GM19238 (cell line): ENCODE measurements at regions not wholly inside any gene's neighbourhood (a gene's known extent, or its start where the extent isn't known, plus 50 kb on each side); places are given as distances from the start of the nearest gene placed in this dataset.

Source experiments
- DNase-seq: peaks from one replicate; pipeline ENCODE4 v3.0.0; 2011; ENCODE audit warnings: low spot score; ENCODE audit not compliant: insufficient read length

DNA sequence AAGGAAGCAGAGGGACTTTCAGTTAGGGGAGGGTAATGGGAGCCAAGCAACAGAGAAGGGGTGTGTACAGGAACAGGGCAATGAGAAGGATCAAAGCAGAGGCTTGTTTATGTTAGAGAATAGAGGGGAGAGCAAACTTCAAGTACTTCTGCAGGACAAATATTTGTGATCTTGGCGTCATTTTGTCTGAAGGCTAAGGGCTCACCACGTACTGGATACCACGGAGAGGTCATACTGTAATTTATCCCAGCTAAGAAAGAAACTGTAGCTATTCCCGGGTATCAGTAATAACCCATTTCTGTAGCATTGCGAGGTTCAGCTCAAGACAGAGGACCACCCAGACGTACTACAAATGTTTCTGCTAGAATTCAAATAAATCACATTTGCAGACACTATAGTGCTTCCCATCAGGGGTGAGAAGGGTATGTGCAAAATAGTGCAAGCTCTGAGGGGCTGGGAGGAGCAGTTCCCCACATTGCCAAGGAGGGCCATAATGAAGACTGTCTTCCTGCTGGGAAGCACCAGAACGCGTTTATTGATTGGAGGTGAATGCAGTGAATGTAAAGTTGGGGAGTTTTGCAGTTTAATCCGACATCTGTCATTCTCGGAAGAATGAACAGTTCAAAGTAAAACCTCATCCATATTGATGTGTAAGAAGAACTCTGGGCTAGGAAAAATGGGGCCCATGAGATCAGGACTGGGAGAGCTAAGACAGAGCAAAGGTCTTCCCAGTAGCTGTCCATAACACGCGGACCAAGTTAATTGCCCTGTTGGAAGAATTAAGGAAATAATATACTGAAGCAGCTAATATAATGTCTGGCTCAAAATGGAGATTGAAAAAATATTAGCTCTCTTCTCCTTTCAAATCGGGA, 136.9 kb downstream of the RWDD3 start:
- DNase-seq: no peak

DNA sequence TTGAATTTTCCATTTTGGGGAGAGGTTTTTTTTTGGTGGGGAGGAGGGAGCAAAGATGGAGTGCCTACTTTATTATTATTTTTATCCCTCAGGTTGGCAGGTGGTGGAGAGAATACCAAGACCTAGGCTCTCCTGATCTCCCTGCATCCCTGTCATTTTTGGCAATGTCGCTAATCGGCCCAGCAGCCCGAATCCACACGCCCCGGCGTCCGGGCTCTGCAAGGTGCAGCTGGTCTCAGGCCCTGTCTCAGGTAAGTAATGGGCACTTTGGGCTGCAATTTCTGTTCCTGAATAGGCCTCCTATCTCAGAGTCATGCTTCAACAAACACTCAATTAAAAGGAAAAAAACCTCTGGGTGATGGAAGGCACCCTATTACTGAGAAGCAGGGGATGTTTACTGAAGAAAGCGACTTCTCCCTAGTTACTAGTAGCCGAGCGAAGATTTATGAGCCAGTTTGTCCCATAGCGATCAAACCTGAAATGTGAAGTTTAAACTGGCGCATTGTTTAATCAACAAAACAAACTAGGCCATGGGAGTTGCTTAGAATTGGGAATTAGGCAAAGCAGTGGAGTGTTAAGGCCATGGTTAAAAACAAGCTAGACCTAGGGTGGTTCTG, 137.8 kb downstream of the RWDD3 start:
- DNase-seq: no peak

DNA sequence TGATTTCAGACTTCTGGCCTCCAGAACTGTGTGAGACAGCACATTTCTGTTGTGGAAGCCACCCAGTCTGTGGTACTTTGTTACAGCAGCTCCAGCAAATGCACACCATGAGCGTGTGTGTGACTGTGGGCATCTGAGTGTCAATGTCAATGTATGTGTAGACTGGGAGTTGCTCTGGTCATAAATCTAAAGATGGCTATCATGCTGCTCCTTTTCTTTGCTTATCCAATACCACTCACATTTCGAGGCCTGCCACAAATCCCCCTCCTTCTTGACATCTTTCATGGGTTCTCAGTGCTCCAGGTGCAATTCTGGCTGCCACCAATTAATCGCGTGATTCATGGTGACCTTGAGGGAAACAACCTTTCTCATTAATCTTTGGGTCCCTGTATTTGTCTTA, 141.2 kb downstream of the RWDD3 start:
- DNase-seq: no peak

DNA sequence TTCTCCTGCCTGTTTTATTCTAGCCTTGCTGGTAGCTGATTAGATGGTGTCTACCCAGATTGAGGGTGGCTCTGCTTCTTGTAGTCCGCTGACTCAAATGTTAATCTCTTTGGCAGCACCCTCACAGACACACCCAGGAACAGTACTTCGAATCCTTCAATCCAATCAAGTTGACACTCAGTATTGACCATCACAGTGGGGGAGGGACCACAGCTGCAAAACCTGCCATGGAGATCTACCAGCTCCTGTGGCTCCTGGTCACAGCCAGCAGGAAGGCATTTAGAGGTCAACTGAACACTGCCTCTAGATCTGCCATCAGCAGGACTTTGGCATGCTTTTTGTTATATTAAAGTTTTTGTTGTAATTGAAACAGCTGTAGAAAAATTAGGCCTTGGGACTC, 146.9 kb downstream of the RWDD3 start:
- DNase-seq: no peak

GRCh38 chr1:95382000-95382786, 148.2 kb downstream of the RWDD3 start:
- no peak for DNase-seq

DNA sequence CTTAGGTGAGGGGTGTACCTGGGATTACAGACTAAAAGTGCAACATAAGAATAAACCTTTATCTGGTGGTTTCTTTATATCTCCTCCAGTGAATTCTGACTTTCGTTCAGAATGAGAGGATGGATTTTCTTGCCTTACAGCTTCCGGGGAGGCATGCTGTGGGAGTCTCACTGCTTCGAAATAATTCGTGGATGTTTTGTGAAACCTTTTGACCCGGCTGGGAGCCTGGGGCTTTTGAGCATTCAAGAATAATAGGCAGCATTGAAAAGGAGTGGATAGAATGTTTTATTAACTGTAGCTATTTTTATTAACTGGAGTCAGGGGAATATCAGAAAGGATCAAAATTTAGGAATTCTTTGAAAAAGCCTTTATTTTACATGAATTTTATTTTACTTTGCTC, 149.1 kb downstream of the RWDD3 start:
- DNase-seq: no peak

DNA sequence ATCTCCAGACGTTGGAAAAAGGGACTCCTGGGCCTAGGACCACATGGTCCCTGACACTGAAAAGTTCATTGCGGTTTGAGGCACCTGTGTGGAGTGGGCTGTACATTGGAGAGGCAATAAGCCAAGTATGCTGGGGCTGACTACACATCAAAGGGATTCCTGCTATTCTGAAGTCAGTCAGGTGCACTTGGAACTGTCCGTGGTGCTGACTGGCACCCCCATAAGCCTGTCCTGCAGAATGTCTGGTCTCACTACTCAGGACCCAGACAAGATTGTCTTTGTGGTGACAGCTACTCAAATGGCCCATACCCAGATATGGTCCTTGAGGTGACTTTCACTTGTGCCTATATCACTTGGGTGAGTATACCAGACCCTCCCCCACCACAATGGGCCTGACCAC, 150.6 kb downstream of the RWDD3 start:
- DNase-seq: no peak

DNA sequence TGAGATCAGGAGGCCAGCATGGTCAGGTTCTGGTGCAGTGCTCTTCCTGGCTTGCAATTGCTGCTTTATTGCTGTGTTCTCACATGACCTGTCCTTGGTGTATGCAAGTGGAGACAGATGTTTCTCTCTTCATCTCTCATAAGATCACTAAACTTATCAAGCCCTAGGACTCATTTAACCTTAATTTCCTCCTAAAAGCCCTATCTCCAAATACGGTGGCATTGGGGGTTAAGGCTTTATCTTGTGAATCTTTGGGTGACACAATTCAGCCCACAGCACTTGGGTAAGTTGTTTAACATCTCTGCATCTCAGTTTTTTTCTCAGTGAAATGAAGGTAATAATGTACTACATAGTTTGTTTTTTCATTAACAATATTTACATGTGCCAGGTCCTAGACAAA, 152.4 kb downstream of the RWDD3 start:
- no peak for DNase-seq

DNA sequence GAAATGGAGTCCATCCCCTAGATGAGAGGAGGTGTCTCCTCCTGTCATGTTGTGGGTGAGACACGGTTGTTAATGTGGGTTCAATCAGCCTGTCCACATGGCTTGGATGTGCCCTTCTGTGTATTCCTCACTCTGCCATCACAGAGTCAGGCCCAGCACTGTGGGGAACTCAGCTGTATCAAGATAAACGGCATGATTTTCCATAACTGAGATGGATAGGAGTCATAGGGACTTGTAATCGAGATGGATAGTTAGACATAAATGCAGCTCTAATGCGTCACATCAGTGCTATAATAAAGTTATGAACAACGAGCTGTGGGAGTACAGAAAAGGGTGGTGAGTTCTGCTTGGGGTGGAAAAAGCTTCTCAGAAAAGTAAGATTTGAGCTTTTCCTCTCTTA, 152.9 kb downstream of the RWDD3 start:
- no peak for DNase-seq

GRCh38 chr1:95388031-95388430, 154.0 kb downstream of the RWDD3 start:
- DNase-seq: no peak

GRCh38 chr1:95393434-95393833, 159.4 kb downstream of the RWDD3 start:
- no peak for DNase-seq

DNA sequence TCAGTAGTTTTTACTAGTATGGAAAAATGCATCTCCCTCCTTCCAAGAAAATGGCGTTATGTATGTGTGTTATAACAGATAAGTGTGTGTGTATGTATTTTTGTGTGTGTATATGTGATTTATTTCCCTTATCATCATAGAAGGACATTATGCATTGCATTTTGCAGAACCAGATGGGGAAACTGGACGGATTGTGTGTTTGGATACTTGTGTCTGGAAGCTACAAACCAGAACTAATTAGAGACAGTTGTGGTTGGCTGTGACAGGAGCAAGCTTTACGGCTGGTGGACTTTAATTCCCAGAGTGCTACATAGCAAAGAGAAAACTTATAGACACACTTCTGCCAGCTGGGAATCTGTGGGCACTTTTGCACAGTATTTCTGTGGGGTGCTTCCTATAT, 162.5 kb downstream of the RWDD3 start:
- DNase-seq: no peak

DNA sequence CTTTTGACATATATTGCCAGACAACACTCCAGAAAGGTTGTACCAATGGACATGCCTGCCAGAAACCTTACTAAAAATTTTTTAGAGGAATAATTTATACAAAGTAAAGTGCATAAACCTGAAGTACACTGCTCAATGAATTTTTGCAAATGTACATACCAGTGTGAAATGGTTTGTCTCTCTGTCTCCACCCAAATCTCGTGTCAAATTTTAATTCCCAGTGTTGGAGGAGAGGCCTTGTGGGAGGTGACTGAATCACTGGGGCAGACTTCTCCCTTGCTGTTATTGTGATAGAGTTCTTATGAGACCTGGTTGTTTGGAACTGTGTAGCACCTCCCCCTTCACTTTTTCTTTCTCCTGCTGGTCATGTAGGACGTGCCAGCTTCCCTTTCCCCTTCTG, 168.8 kb downstream of the RWDD3 start:
- no peak for DNase-seq

GRCh38 chr1:95406279-95406678, 172.3 kb downstream of the RWDD3 start:
- DNase-seq: no peak

GRCh38 chr1:95407131-95407885, 173.3 kb downstream of the RWDD3 start:
- DNase-seq: no peak

- DNase-seq: no peak
These were observed 173.9 kb downstream of the RWDD3 start for GRCh38 chr1:95407886-95408291.

DNA sequence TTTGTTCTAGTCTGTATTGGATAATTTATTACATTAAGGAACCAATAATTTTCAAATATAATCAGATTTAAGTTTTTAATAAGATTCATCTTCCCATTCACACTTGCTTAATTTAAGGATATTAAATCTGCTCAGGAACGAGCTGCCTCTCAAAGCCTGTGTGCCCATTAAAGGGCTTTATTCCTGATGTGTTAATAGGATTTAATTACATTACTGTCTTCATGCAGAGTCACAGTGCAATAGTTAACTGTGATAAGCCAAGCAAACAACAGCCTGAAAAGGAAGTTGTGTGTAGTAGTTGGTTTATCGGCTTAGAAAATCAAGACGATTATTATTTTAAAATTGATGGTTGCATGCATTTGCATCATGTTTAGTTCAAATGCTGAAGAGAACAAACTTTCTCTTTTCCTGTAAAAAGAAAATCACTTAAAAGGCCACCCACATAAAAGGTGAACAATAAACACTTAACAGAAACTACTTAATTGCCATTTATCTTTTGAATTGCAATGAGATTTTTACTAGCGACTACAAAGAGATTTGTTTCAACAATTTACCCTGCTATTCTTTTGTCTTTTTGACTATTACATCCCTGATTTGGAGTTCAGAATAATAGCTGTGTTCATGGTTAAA, 174.6 kb downstream of the RWDD3 start:
- DNase-seq: no peak

- no peak for DNase-seq
These were observed 175.3 kb downstream of the RWDD3 start for GRCh38 chr1:95409276-95409675.

DNA sequence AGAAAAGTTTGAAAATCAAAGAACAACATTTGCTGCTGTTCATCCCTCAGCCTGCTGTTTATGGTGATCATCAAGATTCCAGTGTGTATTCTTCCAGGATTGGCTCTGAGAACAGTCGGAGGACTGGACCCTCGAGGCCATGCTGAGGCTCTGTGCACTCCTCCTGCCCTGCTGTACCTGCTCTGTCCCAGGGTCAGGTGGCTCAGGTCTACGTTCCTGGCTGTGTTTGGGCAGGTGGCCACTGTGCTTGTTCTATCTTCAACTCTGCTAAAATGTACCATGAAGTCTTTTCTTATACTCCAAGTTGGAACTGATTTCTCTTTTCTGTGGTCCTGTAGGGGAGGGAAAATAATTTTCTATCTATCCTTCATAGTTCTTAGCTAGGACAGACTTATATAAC, 175.9 kb downstream of the RWDD3 start:
- DNase-seq: no peak

DNA sequence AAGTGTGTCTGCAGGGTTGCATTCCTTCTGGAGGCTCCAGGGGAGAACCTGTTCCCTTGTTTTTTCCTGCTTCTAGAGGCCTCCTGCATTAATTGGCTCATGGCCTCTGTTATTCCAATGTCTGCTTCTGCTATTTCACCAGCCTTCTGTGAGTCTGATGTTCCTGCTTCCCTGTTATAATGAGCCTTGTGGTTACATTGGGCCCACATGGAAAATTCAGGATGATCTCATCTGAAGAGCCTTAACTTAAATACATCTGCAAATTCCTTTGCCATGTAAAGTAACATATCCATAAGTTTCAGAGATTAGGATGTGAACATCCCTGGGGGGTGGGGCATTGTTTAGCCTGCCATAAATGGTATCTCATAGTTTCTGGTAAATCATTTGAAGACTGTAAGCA, 181.1 kb downstream of the RWDD3 start:
- DNase-seq: no peak

DNA sequence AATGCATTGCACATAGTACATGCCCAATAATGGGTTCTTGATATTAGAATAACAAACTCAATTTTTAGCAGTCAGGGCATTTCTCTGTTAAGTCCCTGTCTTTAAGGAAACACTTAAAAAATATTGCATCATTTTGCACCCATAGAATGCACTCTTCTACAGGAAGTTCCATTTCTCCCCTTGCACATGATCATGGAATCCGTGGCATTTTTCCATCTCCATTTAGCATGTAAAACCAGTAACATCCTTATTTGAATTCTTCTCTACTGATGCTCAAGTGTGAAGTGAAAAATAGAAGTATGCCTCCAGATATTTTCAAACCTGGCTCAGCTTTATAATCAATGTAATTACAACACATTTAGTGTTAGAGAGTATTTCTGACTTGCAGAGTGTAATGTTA, 192.8 kb downstream of the RWDD3 start:
- no peak for DNase-seq
